ENCODE measurements at regions not wholly inside any gene's neighbourhood (a gene's known extent, or its start where the extent isn't known, plus 50 kb on each side); places are given as distances from the start of the nearest gene placed in this dataset.

GRCh38 chr4:114136069-114136468 lies 156.6 kb upstream of the ARSJ start:
- TF ChIP-seq EP300 (IDR thresholded peaks at IDR 0.05; ENCODE audit: low read depth) (no peak), CTCF (IDR thresholded peaks at IDR 0.05) (no peak)

Data from transverse colon (tissue), 3 donors.